Activated CD8-positive, alpha-beta T cell treated with anti-CD3 and anti-CD28 coated beads, Interleukin-2, amount 10 ng/mL, durations not matched to agents 7 days and 5 days (primary cell): ENCODE measurements at regions not wholly inside any gene's neighbourhood (a gene's known extent, or its start where the extent isn't known, plus 50 kb on each side); places are given as distances from the start of the nearest gene placed in this dataset.
"Not testable (repeated sequence)": the region's sequence is repeated elsewhere in the genome, so short reads cannot be mapped to it uniquely, and the experiment has no call there.

Source experiments
- ATAC-seq: fragments of 150-1000 bp; cut with Tn5 transposase; one replicate; pipeline ENCODE4 v1.10.0; 2021; ENCODE audit warnings: moderate library complexity
- CTCF ChIA-PET: fragments of 350-600 bp; sonication (Branson Sonifier 250); formaldehyde crosslinking; loops from one replicate; lab custom pipeline; 2021; ENCODE audit warnings: antibody characterized with exemption; lab: Charles Lee
- POLR2A ChIA-PET: fragments of 350-600 bp; sonication (Branson Sonifier 250); formaldehyde crosslinking; loops from one replicate; lab custom pipeline; 2021; ENCODE audit warnings: antibody characterized with exemption; lab: Charles Lee
- DNase-seq: peaks from one replicate; pipeline ENCODE4 v3.0.0-alpha.2; 2020
- H3K27ac Mint-ChIP-seq: one replicate; pipeline ENCODE4 v1.8.0; 2021; ENCODE audit warnings: mild to moderate bottlenecking, mixed read lengths
- H3K27me3 Mint-ChIP-seq: one replicate; pipeline ENCODE4 v1.8.0; 2021; ENCODE audit warnings: low read depth, mixed read lengths
- H3K36me3 Mint-ChIP-seq: one replicate; pipeline ENCODE4 v1.8.0; 2021; ENCODE audit warnings: low read depth, mixed read lengths
- H3K4me1 Mint-ChIP-seq: one replicate; pipeline ENCODE4 v1.8.0; 2021; ENCODE audit warnings: low read depth, mixed read lengths
- H3K4me3 Mint-ChIP-seq: one replicate; pipeline ENCODE4 v1.8.0; 2021; ENCODE audit warnings: mild to moderate bottlenecking, mixed read lengths
- H3K9me3 Mint-ChIP-seq: one replicate; pipeline ENCODE4 v1.8.0; 2022; ENCODE audit warnings: mixed read lengths; ENCODE audit not compliant: insufficient read depth

GRCh38 chrX:113988315-113988935 is 595.5 kb upstream of the HTR2C start:
- H3K27me3 Mint-ChIP-seq, ATAC-seq, H3K9me3 Mint-ChIP-seq, CTCF ChIA-PET, H3K27ac Mint-ChIP-seq, H3K36me3 Mint-ChIP-seq, H3K4me1 Mint-ChIP-seq, DNase-seq, H3K4me3 Mint-ChIP-seq, POLR2A ChIA-PET: not testable (repeated sequence)

DNA sequence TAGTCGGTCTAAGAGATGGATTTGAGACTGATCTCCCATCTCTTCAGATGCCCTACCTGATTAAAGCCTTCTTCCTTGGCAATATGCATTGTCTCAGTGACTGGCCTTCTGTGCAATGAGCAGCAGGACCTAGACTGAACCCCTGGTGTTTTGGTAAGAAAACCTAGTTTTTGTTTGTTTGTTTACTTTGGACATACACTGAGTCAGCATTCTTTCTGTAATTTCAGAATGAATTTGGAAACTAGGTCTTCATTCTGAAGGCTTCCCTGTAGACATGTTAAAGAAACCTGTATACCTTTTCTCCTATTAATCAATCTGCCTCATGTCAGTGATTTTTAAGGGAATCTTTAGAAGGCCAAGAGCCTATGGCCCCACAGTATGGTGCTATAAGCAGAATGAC is 597.5 kb upstream of the HTR2C start:
- Mint-ChIP-seq H3K9me3 (peaks cover 3% of the 10 kb centered on the region), H3K4me3 (no peak overlapping the region), H3K27me3 (no peaks in the 10 kb centered on the region), H3K27ac (no peak overlapping the region), H3K4me1 (no peaks in the 10 kb centered on the region), H3K36me3 (no peaks in the 10 kb centered on the region)
- ChIA-PET CTCF (no interaction called here), POLR2A (no interaction called here)
- ATAC-seq = no peak
- no peak for DNase-seq

DNA sequence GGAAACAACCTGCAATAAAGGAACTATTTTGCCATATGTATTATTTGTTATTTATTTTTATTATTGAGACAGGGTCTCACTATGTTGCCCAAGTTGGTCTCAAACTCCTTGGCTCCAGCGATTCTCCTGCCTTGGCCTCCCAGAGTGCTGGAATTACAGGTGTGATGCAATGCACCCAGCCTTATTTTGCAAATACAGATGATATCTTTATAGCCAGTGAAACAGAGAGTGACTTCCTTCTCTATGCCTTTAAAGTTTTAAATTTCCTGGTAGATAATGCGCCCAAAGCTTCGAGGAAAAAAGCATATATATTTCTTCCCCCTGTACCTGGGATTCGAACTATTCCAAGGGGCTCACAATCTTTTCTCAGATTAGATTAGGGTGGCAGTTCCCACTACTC is 601.1 kb upstream of the HTR2C start:
- H3K36me3 Mint-ChIP-seq = no peaks in the 10 kb centered on the region
- DNase-seq = no peak
- ChIA-PET POLR2A (no interaction called here), CTCF (no interaction called here)
- ATAC-seq = no peak
- H3K27ac Mint-ChIP-seq = no peak overlapping the region
- H3K4me1 Mint-ChIP-seq = no peaks in the 10 kb centered on the region
- H3K4me3 Mint-ChIP-seq = no peak overlapping the region
- peaks cover 3% of the 10 kb centered on the region for H3K9me3 Mint-ChIP-seq
- H3K27me3 Mint-ChIP-seq = no peaks in the 10 kb centered on the region

- POLR2A ChIA-PET = no interaction called here
- Mint-ChIP-seq H3K4me3 (no peak overlapping the region), H3K27ac (no peak overlapping the region), H3K9me3 (no peaks in the 10 kb centered on the region), H3K36me3 (no peaks in the 10 kb centered on the region), H3K4me1 (no peaks in the 10 kb centered on the region), H3K27me3 (no peaks in the 10 kb centered on the region)
- CTCF ChIA-PET = no interaction called here
- ATAC-seq = no peak
- DNase-seq = no peak
Measured at GRCh38 chrX:113980953-113981352, 602.9 kb upstream of the HTR2C start.

DNA sequence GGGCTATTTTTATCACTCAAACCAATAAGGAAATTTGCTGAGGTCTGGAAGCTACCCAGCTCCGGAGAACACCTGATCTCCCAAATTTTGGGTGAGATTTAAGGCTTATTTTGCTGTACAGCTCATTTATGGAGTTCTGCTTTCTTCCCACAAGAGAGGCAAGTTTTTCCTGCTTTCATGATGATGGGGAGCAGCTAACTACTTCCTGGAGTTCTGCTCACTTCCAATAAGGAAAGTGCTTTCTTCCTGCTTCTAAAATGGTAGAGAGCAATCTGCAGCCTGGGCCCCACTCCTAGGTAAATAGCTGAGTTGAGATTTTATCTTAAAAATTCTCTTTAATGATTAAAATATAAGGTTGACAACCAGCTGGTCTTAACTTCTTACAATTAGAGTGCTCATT is 606.0 kb upstream of the HTR2C start:
- H3K9me3 Mint-ChIP-seq = no peaks in the 10 kb centered on the region
- ATAC-seq (no peak), DNase-seq (no peak)
- H3K36me3 Mint-ChIP-seq = no peaks in the 10 kb centered on the region
- H3K27me3 Mint-ChIP-seq = no peaks in the 10 kb centered on the region
- no peak overlapping the region for H3K27ac Mint-ChIP-seq
- no peak overlapping the region for H3K4me3 Mint-ChIP-seq
- H3K4me1 Mint-ChIP-seq = no peaks in the 10 kb centered on the region
- POLR2A ChIA-PET = no interaction called here
- CTCF ChIA-PET = no interaction called here

- H3K36me3 Mint-ChIP-seq = no peaks in the 10 kb centered on the region
Measured at GRCh38 chrX:113975441-113975840, 608.4 kb upstream of the HTR2C start.

DNA sequence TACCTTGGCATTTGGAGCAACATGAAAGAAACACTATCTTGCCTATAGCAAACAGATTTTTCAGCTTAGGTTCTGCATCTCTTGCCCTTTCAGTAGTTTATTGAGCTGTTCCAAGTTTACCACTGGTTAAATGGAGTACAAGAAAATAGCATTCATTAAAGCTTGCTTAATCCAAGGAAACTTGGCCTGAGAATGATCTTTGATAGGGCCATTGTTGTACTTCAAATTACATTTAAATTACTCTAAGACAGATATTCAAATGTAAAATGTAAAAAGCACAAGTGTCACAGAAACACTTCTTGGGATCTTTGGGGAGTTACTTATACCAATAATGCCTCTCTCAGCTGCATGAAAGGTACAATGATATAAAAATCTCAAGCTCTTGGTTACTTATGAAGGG is 609.0 kb upstream of the HTR2C start:
- POLR2A ChIA-PET = no interaction called here
- no peak for DNase-seq
- no peaks in the 10 kb centered on the region for H3K9me3 Mint-ChIP-seq

More at GRCh38 chrX:113975441-113975840, 608.4 kb upstream of the HTR2C start:
- ATAC-seq (no peak), DNase-seq (no peak)
- CTCF ChIA-PET = no interaction called here
- POLR2A ChIA-PET = no interaction called here
- no peaks in the 10 kb centered on the region for H3K27me3 Mint-ChIP-seq
- no peaks in the 10 kb centered on the region for H3K9me3 Mint-ChIP-seq
- H3K4me3 Mint-ChIP-seq = no peak overlapping the region
- no peaks in the 10 kb centered on the region for H3K4me1 Mint-ChIP-seq
- H3K27ac Mint-ChIP-seq = no peak overlapping the region

DNA sequence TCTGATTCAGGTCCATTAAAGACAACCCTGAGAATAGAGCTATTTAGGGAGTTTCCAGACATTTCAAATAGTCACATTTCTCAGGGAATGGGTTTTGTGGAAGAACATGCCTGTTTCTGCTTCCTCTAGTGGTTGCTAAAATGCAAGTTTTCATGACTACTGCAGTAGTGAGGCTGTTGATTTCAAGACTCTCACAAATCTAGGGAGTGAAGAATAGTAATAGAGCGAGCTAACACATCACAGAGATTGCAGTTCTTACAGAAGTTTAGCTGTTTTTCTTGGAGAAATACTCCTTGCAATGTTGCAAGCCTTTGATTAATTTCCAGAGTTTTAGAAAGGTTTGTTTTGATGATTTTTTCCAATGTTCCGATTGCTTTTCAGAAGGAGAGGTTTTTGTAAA is 610.2 kb upstream of the HTR2C start:
- DNase-seq (no peak), ATAC-seq (no peak)
- ChIA-PET CTCF (no interaction called here), POLR2A (no interaction called here)
- Mint-ChIP-seq H3K4me1 (no peaks in the 10 kb centered on the region), H3K4me3 (no peak overlapping the region), H3K9me3 (no peaks in the 10 kb centered on the region), H3K36me3 (no peaks in the 10 kb centered on the region), H3K27ac (no peak overlapping the region), H3K27me3 (no peaks in the 10 kb centered on the region)

More for the DNA sequence above, 609.0 kb upstream of the HTR2C start:
- CTCF ChIA-PET = no interaction called here
- Mint-ChIP-seq H3K36me3 (no peaks in the 10 kb centered on the region), H3K27ac (no peak overlapping the region), H3K4me3 (no peak overlapping the region), H3K27me3 (no peaks in the 10 kb centered on the region), H3K4me1 (no peaks in the 10 kb centered on the region)
- ATAC-seq = no peak

- H3K36me3 Mint-ChIP-seq = no peaks in the 10 kb centered on the region
- no peaks in the 10 kb centered on the region for H3K4me1 Mint-ChIP-seq
- ChIA-PET POLR2A (no interaction called here), CTCF (no interaction called here)
- no peaks in the 10 kb centered on the region for H3K9me3 Mint-ChIP-seq
- no peak for DNase-seq
- ATAC-seq = no peak
- no peak overlapping the region for H3K27ac Mint-ChIP-seq
- no peaks in the 10 kb centered on the region for H3K27me3 Mint-ChIP-seq
- no peak overlapping the region for H3K4me3 Mint-ChIP-seq
Measured at GRCh38 chrX:113966791-113967190, 617.1 kb upstream of the HTR2C start.

- no peak for DNase-seq
- CTCF ChIA-PET = no interaction called here
- no peaks in the 10 kb centered on the region for H3K4me1 Mint-ChIP-seq
- no peak overlapping the region for H3K4me3 Mint-ChIP-seq
- H3K27ac Mint-ChIP-seq = no peak overlapping the region
- H3K36me3 Mint-ChIP-seq = no peaks in the 10 kb centered on the region
- no peaks in the 10 kb centered on the region for H3K9me3 Mint-ChIP-seq
- POLR2A ChIA-PET = no interaction called here
- no peak for ATAC-seq
- no peaks in the 10 kb centered on the region for H3K27me3 Mint-ChIP-seq
Measured at GRCh38 chrX:113962343-113962742, 621.5 kb upstream of the HTR2C start.

- Mint-ChIP-seq H3K4me3 (no peak overlapping the region), H3K4me1 (no peaks in the 10 kb centered on the region)
- POLR2A ChIA-PET = no interaction called here
Measured at GRCh38 chrX:113959912-113960626, 623.8 kb upstream of the HTR2C start.

DNA sequence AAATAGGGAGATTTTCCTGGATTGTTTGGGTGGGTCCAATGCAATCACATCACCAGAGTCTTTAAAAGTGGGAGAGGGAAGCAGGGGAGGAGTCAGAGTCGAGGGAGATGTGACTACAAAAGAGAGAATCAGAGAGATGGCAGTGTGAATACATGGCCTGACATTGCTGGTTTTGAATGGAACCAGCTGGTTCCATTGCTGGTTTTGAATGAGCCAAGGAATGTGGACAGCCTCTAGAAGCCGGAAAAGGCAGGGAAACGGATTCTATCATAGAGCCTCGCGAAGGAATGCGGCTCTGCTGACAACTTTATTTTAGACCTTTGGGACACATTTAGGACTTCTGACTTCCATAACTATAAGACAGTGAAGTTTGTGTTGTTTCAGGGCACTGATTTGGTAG is 627.0 kb upstream of the HTR2C start:
- POLR2A ChIA-PET = no interaction called here
- CTCF ChIA-PET = no interaction called here
- DNase-seq (no peak), ATAC-seq (no peak)
- H3K4me3 Mint-ChIP-seq = no peak overlapping the region
- H3K4me1 Mint-ChIP-seq = no peaks in the 10 kb centered on the region
- H3K27ac Mint-ChIP-seq = no peak overlapping the region
- H3K9me3 Mint-ChIP-seq = no peaks in the 10 kb centered on the region
- no peaks in the 10 kb centered on the region for H3K36me3 Mint-ChIP-seq
- H3K27me3 Mint-ChIP-seq = no peaks in the 10 kb centered on the region

More at GRCh38 chrX:113959912-113960626, 623.8 kb upstream of the HTR2C start:
- Mint-ChIP-seq H3K27ac (no peak overlapping the region), H3K27me3 (no peaks in the 10 kb centered on the region), H3K36me3 (no peaks in the 10 kb centered on the region), H3K9me3 (no peaks in the 10 kb centered on the region)
- DNase-seq (no peak), ATAC-seq (no peak)
- CTCF ChIA-PET = no interaction called here
